OCI-LY3 (cell line): ENCODE measurements at regions not wholly inside any gene's neighbourhood (a gene's known extent, or its start where the extent isn't known, plus 50 kb on each side); places are given as distances from the start of the nearest gene placed in this dataset.

Experiments used
- EZH2phosphoT487 ChIP-seq: fragments of 200-600 bp; shearing (Covaris generic); IDR thresholded peaks from 2 replicates; pipeline ENCODE4 v1.6.1; 2018; ENCODE audit warnings: antibody characterized with exemption, mixed run types, low read depth
- TF ChIP-seq, protein P1 (sequence below): fragments of 200-600, 300-600 bp; sonication (generic); IDR thresholded peaks from 2 replicates; pipeline ENCODE4 v1.5.1; 2014; ENCODE audit warnings: antibody characterized with exemption, low read length, low read depth

DNA sequence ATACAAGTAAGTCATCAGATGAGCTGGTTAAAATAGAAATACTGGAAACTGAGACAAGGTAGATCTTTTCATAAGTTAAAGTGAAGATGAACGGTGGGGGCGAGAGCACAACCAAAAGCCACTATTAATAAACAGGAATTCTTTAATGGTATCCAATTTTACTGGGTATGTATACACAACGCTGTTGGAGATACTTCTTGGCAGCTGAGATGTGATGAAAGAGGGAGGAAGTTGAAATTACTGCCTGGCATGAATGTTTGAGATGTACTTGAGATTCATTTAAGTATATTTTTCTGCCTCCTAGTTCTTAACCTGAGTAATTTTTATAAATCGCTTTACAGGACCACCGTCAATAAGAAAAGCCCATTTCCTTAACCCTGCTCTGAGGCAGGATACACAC is 110.0 kb upstream of the ZRANB2 start:
- TF ChIP-seq EZH2phosphoT487: no peak
- TF ChIP-seq, protein P1, sequence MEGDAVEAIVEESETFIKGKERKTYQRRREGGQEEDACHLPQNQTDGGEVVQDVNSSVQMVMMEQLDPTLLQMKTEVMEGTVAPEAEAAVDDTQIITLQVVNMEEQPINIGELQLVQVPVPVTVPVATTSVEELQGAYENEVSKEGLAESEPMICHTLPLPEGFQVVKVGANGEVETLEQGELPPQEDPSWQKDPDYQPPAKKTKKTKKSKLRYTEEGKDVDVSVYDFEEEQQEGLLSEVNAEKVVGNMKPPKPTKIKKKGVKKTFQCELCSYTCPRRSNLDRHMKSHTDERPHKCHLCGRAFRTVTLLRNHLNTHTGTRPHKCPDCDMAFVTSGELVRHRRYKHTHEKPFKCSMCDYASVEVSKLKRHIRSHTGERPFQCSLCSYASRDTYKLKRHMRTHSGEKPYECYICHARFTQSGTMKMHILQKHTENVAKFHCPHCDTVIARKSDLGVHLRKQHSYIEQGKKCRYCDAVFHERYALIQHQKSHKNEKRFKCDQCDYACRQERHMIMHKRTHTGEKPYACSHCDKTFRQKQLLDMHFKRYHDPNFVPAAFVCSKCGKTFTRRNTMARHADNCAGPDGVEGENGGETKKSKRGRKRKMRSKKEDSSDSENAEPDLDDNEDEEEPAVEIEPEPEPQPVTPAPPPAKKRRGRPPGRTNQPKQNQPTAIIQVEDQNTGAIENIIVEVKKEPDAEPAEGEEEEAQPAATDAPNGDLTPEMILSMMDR: no peak
